NT2/D1 (cell line): ENCODE measurements at regions not wholly inside any gene's neighbourhood (a gene's known extent, or its start where the extent isn't known, plus 50 kb on each side); places are given as distances from the start of the nearest gene placed in this dataset.

ENCODE experiments used
- DNase-seq: peaks from one replicate; pipeline ENCODE4 v3.0.0-alpha.2; 2011; ENCODE audit warnings: low read depth, low spot score
- H3K27me3 ChIP-seq: 2 replicates; pipeline ENCODE4 v1.6.0; 2011; ENCODE audit warnings: mild to moderate bottlenecking; ENCODE audit not compliant: insufficient read length, insufficient read depth
- H3K36me3 ChIP-seq: 2 replicates; pipeline ENCODE4 v1.6.1; 2011; ENCODE audit warnings: mild to moderate bottlenecking, low read length, mixed read lengths; ENCODE audit not compliant: insufficient read depth, insufficient read length
- H3K4me1 ChIP-seq: 2 replicates; pipeline ENCODE4 v1.5.1; 2011; ENCODE audit not compliant: insufficient read depth, insufficient read length
- H3K4me3 ChIP-seq: 2 replicates; pipeline ENCODE4 v1.5.1; 2011; ENCODE audit warnings: low read depth; ENCODE audit not compliant: insufficient read length
- H3K9ac ChIP-seq: 2 replicates; pipeline ENCODE4 v1.6.0; 2011; ENCODE audit warnings: low read depth; ENCODE audit not compliant: insufficient read length
- H3K9me3 ChIP-seq: 2 replicates; pipeline ENCODE4 v1.5.1; 2011; ENCODE audit warnings: mild to moderate bottlenecking, low read length; ENCODE audit not compliant: insufficient read depth
- SUZ12 ChIP-seq: IDR thresholded peaks from 2 replicates; pipeline ENCODE4 v1.6.1; 2011; ENCODE audit not compliant: insufficient read length, insufficient read depth; ENCODE audit errors: extremely low read depth
- YY1 ChIP-seq: IDR thresholded peaks from 2 replicates; pipeline ENCODE4 v1.6.1; 2011; ENCODE audit not compliant: insufficient read length, insufficient read depth
- ZNF274 ChIP-seq: IDR thresholded peaks from 2 replicates; pipeline ENCODE4 v1.6.1; 2011; ENCODE audit warnings: mild to moderate bottlenecking, low read depth, low read length

DNA sequence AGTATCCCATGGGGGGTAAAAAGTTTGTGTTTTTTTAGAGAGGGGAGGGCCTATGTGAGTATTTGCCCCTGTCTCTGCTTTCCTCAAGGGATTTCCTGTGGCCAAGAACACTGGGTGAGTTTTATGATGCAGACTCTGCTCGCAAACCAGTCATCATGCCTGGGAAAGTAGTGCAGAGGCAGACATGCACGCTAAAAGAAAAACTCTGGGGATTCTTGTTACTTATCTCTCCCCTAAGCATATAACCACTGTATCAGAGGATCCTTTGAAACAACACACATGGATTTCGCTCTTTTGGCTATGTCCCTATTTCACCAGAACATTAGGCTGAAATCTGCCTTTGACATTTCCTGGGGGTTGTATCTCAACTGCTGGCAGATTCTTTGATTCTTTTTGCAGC, 1845.8 kb upstream of the SEL1L start:
- no peak for TF ChIP-seq ZNF274
- TF ChIP-seq SUZ12 = no peak
- H3K4me1 ChIP-seq = no peaks in the 10 kb centered on the region
- no peak overlapping the region for H3K9ac ChIP-seq
- no peaks in the 10 kb centered on the region for H3K36me3 ChIP-seq
- no peaks in the 10 kb centered on the region for H3K27me3 ChIP-seq
- no peaks in the 10 kb centered on the region for H3K9me3 ChIP-seq
- H3K4me3 ChIP-seq = no peak overlapping the region
- DNase-seq = no peak

DNA sequence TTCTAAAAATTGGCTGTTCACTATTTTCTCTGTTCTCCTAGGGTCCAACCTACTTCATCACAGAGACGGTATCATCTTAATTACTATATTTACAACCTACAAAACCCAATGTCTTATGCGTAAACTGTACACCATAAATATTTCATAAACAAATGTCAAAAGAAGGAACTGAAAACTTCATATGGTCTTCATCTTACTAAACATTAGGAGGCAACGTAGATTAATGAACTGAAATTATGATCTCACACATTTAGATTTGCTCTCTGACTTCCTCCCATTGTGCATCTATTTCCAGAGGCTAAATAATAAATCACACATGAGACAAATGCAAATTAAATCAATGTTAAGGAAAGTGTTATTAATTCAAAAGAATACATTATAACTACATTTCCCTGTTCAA, 1850.6 kb upstream of the SEL1L start:
- no peak overlapping the region for H3K4me3 ChIP-seq
- no peaks in the 10 kb centered on the region for H3K4me1 ChIP-seq
- DNase-seq = no peak
- TF ChIP-seq ZNF274 (no peak), SUZ12 (no peak), YY1 (no peak)
- no peaks in the 10 kb centered on the region for H3K9me3 ChIP-seq
- no peaks in the 10 kb centered on the region for H3K36me3 ChIP-seq
- H3K27me3 ChIP-seq = no peaks in the 10 kb centered on the region
- H3K9ac ChIP-seq = no peak overlapping the region

DNA sequence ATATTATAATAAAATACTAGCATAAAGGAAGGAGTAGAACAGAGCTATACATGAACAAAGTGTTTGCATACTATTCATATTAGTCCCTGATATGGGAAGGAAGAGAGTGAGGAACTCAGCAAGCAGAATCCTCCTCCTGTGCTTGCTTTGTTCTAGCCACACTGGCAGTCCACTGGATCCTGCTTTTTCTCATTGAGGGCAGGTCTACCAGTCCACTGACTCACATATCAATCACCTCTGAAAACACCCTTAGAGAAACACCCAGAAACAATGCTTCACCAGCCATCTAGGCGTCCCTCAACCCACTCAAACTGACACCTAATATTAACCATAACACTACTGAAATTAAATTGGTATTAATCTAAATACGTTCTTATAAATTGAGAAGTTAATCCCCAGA, 1861.7 kb upstream of the SEL1L start:
- H3K9me3 ChIP-seq = no peaks in the 10 kb centered on the region
- H3K27me3 ChIP-seq = no peaks in the 10 kb centered on the region
- H3K36me3 ChIP-seq = no peaks in the 10 kb centered on the region
- TF ChIP-seq YY1 (no peak), SUZ12 (no peak), ZNF274 (no peak)
- no peak overlapping the region for H3K4me3 ChIP-seq
- DNase-seq = no peak
- no peak overlapping the region for H3K9ac ChIP-seq
- H3K4me1 ChIP-seq = no peaks in the 10 kb centered on the region

DNA sequence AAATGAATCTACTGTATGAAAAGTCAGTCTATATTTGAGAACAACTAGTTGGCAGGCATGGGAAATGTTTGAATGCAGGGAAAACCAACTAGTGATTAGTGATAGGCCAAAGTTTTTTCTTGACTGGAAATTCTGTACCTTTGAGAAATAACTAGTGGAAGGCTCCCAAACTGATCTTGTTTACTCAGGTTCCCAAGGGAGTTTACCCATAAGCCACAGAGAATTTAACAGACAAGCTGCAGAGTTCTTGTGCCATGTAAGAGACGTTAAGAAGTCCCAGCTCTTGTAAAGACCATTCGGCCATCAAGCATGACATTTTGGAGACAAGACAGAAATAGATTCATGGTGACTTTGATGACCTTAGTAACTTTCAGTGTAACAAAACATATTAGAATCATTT, 1882.8 kb upstream of the SEL1L start:
- no peaks in the 10 kb centered on the region for H3K27me3 ChIP-seq
- no peak overlapping the region for H3K4me3 ChIP-seq
- no peaks in the 10 kb centered on the region for H3K4me1 ChIP-seq
- DNase-seq = no peak
- H3K36me3 ChIP-seq = no peaks in the 10 kb centered on the region
- H3K9me3 ChIP-seq = no peaks in the 10 kb centered on the region
- no peak for TF ChIP-seq ZNF274
- no peak for TF ChIP-seq YY1
- no peak for TF ChIP-seq SUZ12
- H3K9ac ChIP-seq = no peak overlapping the region

DNA sequence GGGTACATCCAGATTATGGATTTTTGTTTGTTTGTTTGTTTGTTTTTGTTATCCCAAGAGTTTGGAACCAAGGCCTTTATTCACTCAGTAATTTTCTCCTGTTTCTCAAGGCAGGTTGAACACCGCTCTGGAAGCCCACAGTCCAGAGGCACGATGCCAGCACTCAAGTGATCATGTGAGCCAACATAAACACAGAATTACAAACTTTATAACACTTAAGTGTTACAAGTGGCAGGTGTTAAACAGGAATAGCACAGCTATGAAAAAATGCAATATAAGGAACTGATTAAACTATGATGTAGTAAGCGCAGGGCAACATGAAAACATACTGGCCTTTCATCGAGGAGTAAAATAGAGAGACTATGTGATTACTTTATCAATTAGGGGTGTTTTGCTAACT, 1885.8 kb upstream of the SEL1L start:
- H3K4me3 ChIP-seq = no peak overlapping the region
- DNase-seq = no peak
- H3K4me1 ChIP-seq = no peaks in the 10 kb centered on the region
- no peak overlapping the region for H3K9ac ChIP-seq
- H3K27me3 ChIP-seq = no peaks in the 10 kb centered on the region
- no peaks in the 10 kb centered on the region for H3K36me3 ChIP-seq
- TF ChIP-seq YY1 (no peak), SUZ12 (no peak), ZNF274 (no peak)
- H3K9me3 ChIP-seq = no peaks in the 10 kb centered on the region

DNA sequence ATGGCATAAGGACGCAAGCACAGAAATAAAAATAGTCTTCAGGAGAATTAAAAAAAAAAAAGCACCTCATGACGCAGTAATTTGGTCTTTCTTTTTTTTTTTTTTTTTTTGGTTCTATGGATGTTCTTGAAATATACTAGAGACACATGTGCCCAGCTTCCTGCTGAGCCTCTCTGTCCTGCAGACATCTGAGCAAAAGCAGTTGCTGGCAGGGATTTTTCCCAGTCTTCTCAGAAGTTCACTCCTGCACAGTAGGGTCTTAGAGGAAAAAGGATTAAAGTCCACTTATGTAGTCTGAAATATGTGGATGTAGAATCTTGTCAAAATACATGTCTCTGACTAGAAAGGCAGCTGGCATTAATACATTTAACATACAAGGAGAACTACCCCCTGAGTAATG, 1888.1 kb upstream of the SEL1L start:
- Histone ChIP-seq H3K27me3 (no peaks in the 10 kb centered on the region), H3K9me3 (no peaks in the 10 kb centered on the region), H3K36me3 (no peaks in the 10 kb centered on the region), H3K4me1 (no peaks in the 10 kb centered on the region), H3K4me3 (no peak overlapping the region), H3K9ac (no peak overlapping the region)
- TF ChIP-seq SUZ12 = no peak
- no peak for TF ChIP-seq YY1
- no peak for TF ChIP-seq ZNF274
- no peak for DNase-seq

DNA sequence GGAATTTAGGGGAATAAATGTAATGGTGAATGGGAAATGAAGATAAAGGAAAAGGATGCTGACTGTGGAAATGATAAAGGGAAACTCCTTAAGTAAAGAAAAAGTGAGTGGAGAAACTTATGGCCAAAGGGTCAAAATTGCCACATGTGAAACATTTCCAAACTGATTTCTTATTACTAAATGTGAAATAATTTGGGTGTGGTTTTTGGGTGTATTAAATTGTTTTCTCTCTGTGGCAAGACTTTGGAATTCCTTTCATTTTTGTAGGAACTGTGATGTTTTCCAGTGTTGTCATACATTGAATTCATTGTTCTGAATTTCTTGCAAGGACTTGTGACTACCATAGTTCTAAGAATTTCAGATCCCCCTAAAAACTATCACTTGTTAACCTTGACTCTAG, 1891.5 kb upstream of the SEL1L start:
- no peaks in the 10 kb centered on the region for H3K9me3 ChIP-seq
- DNase-seq = no peak
- no peaks in the 10 kb centered on the region for H3K4me1 ChIP-seq
- no peak overlapping the region for H3K4me3 ChIP-seq
- H3K9ac ChIP-seq = no peak overlapping the region
- H3K27me3 ChIP-seq = no peaks in the 10 kb centered on the region
- H3K36me3 ChIP-seq = no peaks in the 10 kb centered on the region
- TF ChIP-seq YY1 (no peak), SUZ12 (no peak), ZNF274 (no peak)

DNA sequence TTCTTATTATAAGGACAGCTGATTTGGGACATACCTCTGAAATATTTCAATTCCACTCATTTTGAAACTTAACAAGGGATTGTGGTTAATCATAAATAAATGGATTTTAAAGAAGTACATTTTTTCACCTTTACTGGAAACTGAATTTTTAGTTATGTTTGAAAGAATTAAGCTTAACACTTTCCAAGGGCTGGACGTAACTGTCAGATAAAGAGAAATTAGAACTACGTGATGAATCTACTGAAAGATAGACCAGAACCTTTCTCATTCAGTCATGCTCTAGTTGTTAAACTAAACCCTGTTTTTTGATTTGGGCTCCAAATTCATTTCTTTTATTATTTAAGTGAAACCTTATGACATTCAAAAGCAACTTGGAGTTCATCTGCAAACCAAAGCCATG, 1892.1 kb upstream of the SEL1L start:
- Histone ChIP-seq H3K4me3 (no peak overlapping the region), H3K4me1 (no peaks in the 10 kb centered on the region), H3K27me3 (no peaks in the 10 kb centered on the region), H3K9ac (no peak overlapping the region), H3K9me3 (no peaks in the 10 kb centered on the region), H3K36me3 (no peaks in the 10 kb centered on the region)
- no peak for DNase-seq
- TF ChIP-seq ZNF274 (no peak), YY1 (no peak), SUZ12 (no peak)
